Breast epithelium (tissue), 4 donors: ENCODE measurements at regions not wholly inside any gene's neighbourhood (a gene's known extent, or its start where the extent isn't known, plus 50 kb on each side); places are given as distances from the start of the nearest gene placed in this dataset.

Experiments used
- DNase-seq, 2 donors: peaks; one replicate each; pipeline ENCODE4 v3.0.0-alpha.2; 2019; ENCODE audit warnings: low spot score in 2 of 2
- H3K27ac ChIP-seq, 2 donors: fragments of 200-600 bp; sonication (generic) in 1 of 2; one replicate each; pipeline ENCODE4 v1.5.1; 2016 to 2019; ENCODE audit warnings: mild to moderate bottlenecking in 1 of 2
- H3K27me3 ChIP-seq, 2 donors: fragments of 200-600 bp; sonication (generic) in 1 of 2; one replicate each; pipeline versions ENCODE4 v1.5.1 to v1.6.0; 2017 to 2019; ENCODE audit warnings: control low read depth in 1 of 2, mild to moderate bottlenecking in 1 of 2
- H3K36me3 ChIP-seq: fragments of 200-600 bp; one replicate; pipeline ENCODE4 v1.5.1; 2019
- H3K4me1 ChIP-seq, 2 donors: fragments of 200-600 bp; sonication (generic); one replicate each; pipeline ENCODE4 v1.5.1; 2016 to 2019; ENCODE audit warnings: control low read depth in 1 of 2
- H3K4me3 ChIP-seq, 3 donors: fragments of 200-600 bp; sonication (generic); 1 replicate in 2 of 3; 2 replicates in 1 of 3; pipeline ENCODE4 v1.5.1; 2016 to 2019; ENCODE audit warnings: mild to moderate bottlenecking in 3 of 3, moderate library complexity in 2 of 3
- H3K9me3 ChIP-seq, 2 donors: fragments of 200-600 bp; sonication (generic) in 1 of 2; one replicate each; pipeline ENCODE4 v1.5.1; 2016 to 2019; ENCODE audit warnings: control low read depth in 1 of 2
- CTCF ChIP-seq, 3 donors: fragments of 450-650 bp; IDR thresholded peaks; one replicate each; pipeline ENCODE4 v1.5.1; 2016 to 2017; ENCODE audit warnings: antibody characterized with exemption in 3 of 3, mild to moderate bottlenecking in 3 of 3, moderate library complexity in 3 of 3
- POLR2A ChIP-seq: fragments of 450-650 bp; IDR thresholded peaks from one replicate; pipeline ENCODE4 v1.6.1; 2016; ENCODE audit warnings: antibody characterized with exemption, mild to moderate bottlenecking, moderate library complexity
- POLR2AphosphoS5 ChIP-seq, 3 donors: sonication (generic); formaldehyde crosslinking; IDR thresholded peaks; one replicate each; pipeline ENCODE4 v1.6.1; 2017; ENCODE audit warnings: antibody characterized with exemption in 3 of 3
- intact Hi-C: fragments of 100-400 bp; cut with DNase I; formaldehyde crosslinking; loops from one replicate; pipeline ENCODE4 v1.15.1; 2023; ENCODE audit warnings: low total_unique reads

DNA sequence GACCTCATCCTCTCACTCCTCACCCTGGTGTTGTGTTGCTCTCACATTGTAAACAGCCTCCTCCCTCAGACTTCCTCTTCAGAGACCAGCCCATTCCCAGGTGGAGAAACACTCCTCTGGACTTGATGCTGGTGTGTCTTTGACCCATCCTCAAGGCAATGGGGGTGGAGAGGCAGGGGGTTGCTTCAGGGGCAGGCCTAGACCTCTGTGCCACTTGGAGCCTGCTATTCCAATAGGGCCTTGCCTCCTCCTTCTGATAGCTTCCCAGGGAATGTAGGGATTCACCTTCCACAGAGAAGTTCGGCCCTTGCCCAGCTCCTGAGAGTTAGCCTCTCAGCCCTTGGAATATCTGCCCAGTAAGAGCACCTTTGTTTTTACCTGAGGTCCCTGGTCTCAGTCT lies 606.6 kb upstream of the CADM1 start:
- no peak overlapping the region for H3K27ac ChIP-seq
- H3K9me3 ChIP-seq = peaks cover 11 to 17% of the 10 kb centered on the region in 2 donors
- DNase-seq = no peak
- intact Hi-C loops = no loop called here
- H3K36me3 ChIP-seq = no peaks in the 10 kb centered on the region
- H3K4me3 ChIP-seq = no peak overlapping the region
- no peaks in the 10 kb centered on the region for H3K27me3 ChIP-seq
- no peak for TF ChIP-seq CTCF (IDR thresholded peaks at IDR 0.05)
- no peaks in the 10 kb centered on the region for H3K4me1 ChIP-seq

- TF ChIP-seq POLR2A (no peak), POLR2AphosphoS5 (IDR thresholded peaks at IDR 0.05) (no peak), CTCF (IDR thresholded peaks at IDR 0.05) (no peak)
- no peaks in the 10 kb centered on the region for H3K27me3 ChIP-seq
- intact Hi-C loops = no loop called here
- H3K36me3 ChIP-seq = no peaks in the 10 kb centered on the region
- no peaks in the 10 kb centered on the region for H3K4me1 ChIP-seq
- no peak for DNase-seq
- H3K4me3 ChIP-seq = no peak overlapping the region
- H3K27ac ChIP-seq = no peak overlapping the region
- H3K9me3 ChIP-seq = peaks cover 11 to 17% of the 10 kb centered on the region in 2 donors
These were observed 606.1 kb upstream of the CADM1 start for GRCh38 chr11:116110356-116110755.

DNA sequence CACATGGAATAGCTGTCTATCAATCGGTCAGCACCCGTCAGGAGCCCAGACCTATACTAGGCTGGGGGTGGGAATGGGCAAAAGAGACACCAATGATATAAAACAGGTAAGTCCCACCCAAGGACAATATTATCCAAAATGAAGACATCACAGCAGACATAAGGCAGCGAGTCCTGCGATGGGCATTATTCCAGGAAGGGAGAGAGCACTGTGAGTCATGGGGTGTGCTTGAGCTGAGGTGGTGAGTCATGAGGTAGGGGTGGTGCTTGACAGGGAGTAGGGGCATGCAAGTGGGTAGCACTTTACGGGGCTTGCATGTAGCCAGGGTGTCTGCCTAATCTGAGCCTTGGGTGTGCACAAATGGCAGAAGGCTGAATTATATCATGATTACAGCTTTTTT lies 605.0 kb upstream of the CADM1 start:
- no peak for TF ChIP-seq POLR2AphosphoS5 (IDR thresholded peaks at IDR 0.05)
- no peak for TF ChIP-seq CTCF (IDR thresholded peaks at IDR 0.05)
- TF ChIP-seq POLR2A = no peak
- intact Hi-C loops = no loop called here
- H3K27ac ChIP-seq = no peak overlapping the region

DNA sequence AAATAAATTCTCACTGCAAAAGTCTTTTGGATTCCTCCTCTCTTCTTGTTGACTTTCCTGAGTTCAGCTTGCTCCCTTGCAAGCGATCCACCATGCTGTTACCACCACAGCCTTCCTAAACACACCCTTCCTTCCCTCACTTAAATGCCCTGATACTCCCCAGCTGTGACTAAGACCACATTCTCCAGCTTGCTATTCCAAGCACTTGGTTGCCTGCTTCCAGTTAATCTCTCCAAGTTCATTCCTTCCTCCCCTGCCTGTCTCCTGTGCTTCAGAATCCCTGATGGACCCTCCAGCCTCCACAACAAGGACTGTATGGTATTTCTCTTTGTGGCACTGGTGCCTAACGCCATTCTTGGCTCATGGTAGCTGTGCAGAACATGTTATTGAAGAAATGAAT lies 603.9 kb upstream of the CADM1 start:
- H3K9me3 ChIP-seq = peaks cover 3 to 4% of the 10 kb centered on the region in 2 donors
- H3K27ac ChIP-seq = no peak overlapping the region
- no peak overlapping the region for H3K4me3 ChIP-seq
- no peaks in the 10 kb centered on the region for H3K36me3 ChIP-seq
- intact Hi-C loops = no loop called here
- H3K27me3 ChIP-seq = no peaks in the 10 kb centered on the region
- no peak for TF ChIP-seq POLR2AphosphoS5 (IDR thresholded peaks at IDR 0.05)
- no peak for TF ChIP-seq CTCF (IDR thresholded peaks at IDR 0.05)
- TF ChIP-seq POLR2A = no peak
- no peaks in the 10 kb centered on the region for H3K4me1 ChIP-seq
- no peak for DNase-seq

More for the DNA sequence above, 605.0 kb upstream of the CADM1 start:
- DNase-seq = no peak
- H3K27me3 ChIP-seq = no peaks in the 10 kb centered on the region
- H3K9me3 ChIP-seq = peaks cover 11 to 13% of the 10 kb centered on the region in 2 donors
- H3K4me3 ChIP-seq = no peak overlapping the region
- H3K36me3 ChIP-seq = no peaks in the 10 kb centered on the region
- H3K4me1 ChIP-seq = no peaks in the 10 kb centered on the region

DNA sequence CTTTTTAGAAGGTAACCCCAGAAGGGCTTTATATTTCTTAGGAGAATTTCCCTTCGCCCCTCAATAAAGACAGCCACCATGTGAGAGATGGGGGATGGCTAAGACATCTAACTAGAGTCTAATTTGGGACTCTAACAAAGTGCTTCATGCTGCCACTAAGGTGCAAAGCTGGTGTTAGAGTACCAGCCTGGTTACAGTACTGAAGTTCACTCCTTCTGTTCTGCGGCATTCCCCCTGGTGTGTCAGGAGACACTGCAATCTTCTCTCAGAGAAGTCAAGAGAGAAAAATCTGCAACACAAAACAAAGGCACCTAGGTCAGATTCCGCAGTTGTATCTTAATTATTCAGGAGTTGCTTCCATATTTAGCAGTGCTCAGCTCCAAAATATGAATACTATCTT lies 603.0 kb upstream of the CADM1 start:
- H3K4me1 ChIP-seq = no peaks in the 10 kb centered on the region
- no peak overlapping the region for H3K27ac ChIP-seq
- H3K9me3 ChIP-seq = no peaks in the 10 kb centered on the region
- H3K4me3 ChIP-seq = no peak overlapping the region
- no peak for TF ChIP-seq CTCF (IDR thresholded peaks at IDR 0.05)
- no peak for TF ChIP-seq POLR2AphosphoS5 (IDR thresholded peaks at IDR 0.05)
- no peak for TF ChIP-seq POLR2A
- no peak for DNase-seq
- intact Hi-C loops = no loop called here
- no peaks in the 10 kb centered on the region for H3K36me3 ChIP-seq
- no peaks in the 10 kb centered on the region for H3K27me3 ChIP-seq
